ENCODE measurements at regions not wholly inside any gene's neighbourhood (a gene's known extent, or its start where the extent isn't known, plus 50 kb on each side); places are given as distances from the start of the nearest gene placed in this dataset.

DNA sequence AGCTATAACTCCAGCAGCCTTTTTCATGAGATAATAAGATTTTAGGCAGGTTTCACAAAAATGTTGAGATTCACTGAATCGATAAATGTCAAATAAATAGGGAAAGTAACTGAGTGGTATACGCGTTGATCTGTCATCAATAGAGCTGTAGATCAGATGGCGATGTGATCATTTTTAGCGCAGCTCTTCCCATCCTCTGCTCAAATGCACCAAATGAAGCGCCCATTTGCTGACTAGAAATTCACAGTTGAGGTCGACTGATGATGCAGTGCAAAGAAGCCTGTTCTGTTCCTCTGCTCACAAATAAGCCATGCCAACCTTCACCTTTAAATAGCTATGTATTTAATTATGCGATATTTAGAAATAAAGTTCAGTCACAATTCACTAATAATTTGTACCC is 693.5 kb downstream of the ARHGAP15 start:
- TF ChIP-seq, protein P1, sequence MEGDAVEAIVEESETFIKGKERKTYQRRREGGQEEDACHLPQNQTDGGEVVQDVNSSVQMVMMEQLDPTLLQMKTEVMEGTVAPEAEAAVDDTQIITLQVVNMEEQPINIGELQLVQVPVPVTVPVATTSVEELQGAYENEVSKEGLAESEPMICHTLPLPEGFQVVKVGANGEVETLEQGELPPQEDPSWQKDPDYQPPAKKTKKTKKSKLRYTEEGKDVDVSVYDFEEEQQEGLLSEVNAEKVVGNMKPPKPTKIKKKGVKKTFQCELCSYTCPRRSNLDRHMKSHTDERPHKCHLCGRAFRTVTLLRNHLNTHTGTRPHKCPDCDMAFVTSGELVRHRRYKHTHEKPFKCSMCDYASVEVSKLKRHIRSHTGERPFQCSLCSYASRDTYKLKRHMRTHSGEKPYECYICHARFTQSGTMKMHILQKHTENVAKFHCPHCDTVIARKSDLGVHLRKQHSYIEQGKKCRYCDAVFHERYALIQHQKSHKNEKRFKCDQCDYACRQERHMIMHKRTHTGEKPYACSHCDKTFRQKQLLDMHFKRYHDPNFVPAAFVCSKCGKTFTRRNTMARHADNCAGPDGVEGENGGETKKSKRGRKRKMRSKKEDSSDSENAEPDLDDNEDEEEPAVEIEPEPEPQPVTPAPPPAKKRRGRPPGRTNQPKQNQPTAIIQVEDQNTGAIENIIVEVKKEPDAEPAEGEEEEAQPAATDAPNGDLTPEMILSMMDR (IDR thresholded peaks at IDR 0.05): no peak
- TF ChIP-seq POLR2A (IDR thresholded peaks at IDR 0.05): no peak
